OCI-LY7 (cell line): ENCODE measurements at regions not wholly inside any gene's neighbourhood (a gene's known extent, or its start where the extent isn't known, plus 50 kb on each side); places are given as distances from the start of the nearest gene placed in this dataset.

ENCODE experiments used
- BruUV-seq: library from RNA; stranded (reverse); fragments of 400-500 nt; replicated peaks from 2 replicates; lab custom pipeline; 2021; lab: Mats Ljungman, UMichigan
- CTCF ChIA-PET: fragments of 300-600 bp; sonication (Branson Sonifier 250); formaldehyde crosslinking; loops from one replicate; lab custom pipeline; 2022; ENCODE audit warnings: antibody characterized with exemption; ENCODE audit not compliant: unreplicated experiment; lab: Charles Lee
- POLR2A ChIA-PET: fragments of 300-600 bp; sonication (Branson Sonifier 250); formaldehyde crosslinking; loops from one replicate; lab custom pipeline; 2022; ENCODE audit warnings: antibody characterized with exemption; lab: Charles Lee
- DNase-seq: peaks from one replicate; pipeline ENCODE4 v3.0.0-alpha.2; 2015; ENCODE audit warnings: low spot score
- H2AFZ ChIP-seq: fragments of 200-600 bp; sonication (generic), shearing (Covaris generic); 2 replicates; pipeline ENCODE4 v1.6.1; 2014; ENCODE audit warnings: mild to moderate bottlenecking, antibody characterized with exemption, low read length, moderate library complexity
- H3K27ac ChIP-seq: fragments of 200-600 bp; sonication (generic); 2 replicates; pipeline ENCODE4 v1.5.1; 2014; ENCODE audit warnings: mixed run types, low read depth, mild to moderate bottlenecking, moderate library complexity, low read length, inconsistent platforms; ENCODE audit not compliant: poor library complexity, severe bottlenecking
- H3K36me3 ChIP-seq: fragments of 200-600 bp; sonication (generic); 2 replicates; pipeline ENCODE4 v1.6.1; 2014; ENCODE audit warnings: mild to moderate bottlenecking, antibody characterized with exemption, low read length, moderate library complexity, mixed read lengths; ENCODE audit not compliant: insufficient read depth
- H3K4me1 ChIP-seq: fragments of 200-600 bp; sonication (generic); 2 replicates; pipeline ENCODE4 v1.5.1; 2014; ENCODE audit warnings: mild to moderate bottlenecking, low read length; ENCODE audit not compliant: insufficient read depth, poor library complexity, severe bottlenecking
- H3K4me2 ChIP-seq: fragments of 200-600 bp; sonication (generic); 2 replicates; pipeline ENCODE4 v1.6.1; 2014; ENCODE audit warnings: mild to moderate bottlenecking, low read length
- H3K4me3 ChIP-seq: fragments of 200-600 bp; sonication (generic); 2 replicates; pipeline ENCODE4 v1.5.1; 2014; ENCODE audit warnings: mild to moderate bottlenecking, low read depth, low read length; ENCODE audit not compliant: poor library complexity, severe bottlenecking
- H3K79me2 ChIP-seq: fragments of 200-600 bp; sonication (generic); 2 replicates; pipeline ENCODE4 v1.6.1; 2016; ENCODE audit warnings: low read depth, mild to moderate bottlenecking, low read length, moderate library complexity, mixed read lengths; ENCODE audit not compliant: insufficient read depth
- H3K9me2 ChIP-seq: fragments of 200-600 bp; sonication (generic); 2 replicates; pipeline ENCODE4 v1.6.1; 2016; ENCODE audit warnings: mild to moderate bottlenecking, low read length, mixed read lengths; ENCODE audit not compliant: insufficient read depth
- H3K9me3 ChIP-seq: fragments of 200-600 bp; sonication (generic); 2 replicates; pipeline ENCODE4 v1.6.1; 2014; ENCODE audit warnings: mild to moderate bottlenecking, mixed run types, low read length, mixed read lengths
- H4K20me1 ChIP-seq: fragments of 200-600 bp; sonication (generic); 2 replicates; pipeline ENCODE4 v1.6.1; 2014; ENCODE audit warnings: mild to moderate bottlenecking, antibody characterized with exemption, low read length, moderate library complexity, mixed read lengths; ENCODE audit not compliant: insufficient read depth
- EZH2phosphoT487 ChIP-seq: fragments of 200-600 bp; sonication (generic); IDR thresholded peaks from 2 replicates; pipeline ENCODE4 v1.6.1; 2018; ENCODE audit warnings: low read depth, borderline replicate concordance, mild to moderate bottlenecking, mixed run types, antibody characterized with exemption, low read length, moderate library complexity, mixed read lengths
- intact Hi-C: fragments of 100-400 bp; cut with micrococcal nuclease; formaldehyde crosslinking; loops from one replicate; pipeline ENCODE4 v1.10.0; 2022; ENCODE audit not compliant: unreplicated experiment
- TF ChIP-seq, protein P1 (sequence below): fragments of 200-600 bp; sonication (generic); conservative IDR thresholded peaks from 2 replicates; pipeline ENCODE4 v1.5.1; 2014; ENCODE audit warnings: mild to moderate bottlenecking, antibody characterized with exemption, low read length, moderate library complexity, mixed read lengths

DNA sequence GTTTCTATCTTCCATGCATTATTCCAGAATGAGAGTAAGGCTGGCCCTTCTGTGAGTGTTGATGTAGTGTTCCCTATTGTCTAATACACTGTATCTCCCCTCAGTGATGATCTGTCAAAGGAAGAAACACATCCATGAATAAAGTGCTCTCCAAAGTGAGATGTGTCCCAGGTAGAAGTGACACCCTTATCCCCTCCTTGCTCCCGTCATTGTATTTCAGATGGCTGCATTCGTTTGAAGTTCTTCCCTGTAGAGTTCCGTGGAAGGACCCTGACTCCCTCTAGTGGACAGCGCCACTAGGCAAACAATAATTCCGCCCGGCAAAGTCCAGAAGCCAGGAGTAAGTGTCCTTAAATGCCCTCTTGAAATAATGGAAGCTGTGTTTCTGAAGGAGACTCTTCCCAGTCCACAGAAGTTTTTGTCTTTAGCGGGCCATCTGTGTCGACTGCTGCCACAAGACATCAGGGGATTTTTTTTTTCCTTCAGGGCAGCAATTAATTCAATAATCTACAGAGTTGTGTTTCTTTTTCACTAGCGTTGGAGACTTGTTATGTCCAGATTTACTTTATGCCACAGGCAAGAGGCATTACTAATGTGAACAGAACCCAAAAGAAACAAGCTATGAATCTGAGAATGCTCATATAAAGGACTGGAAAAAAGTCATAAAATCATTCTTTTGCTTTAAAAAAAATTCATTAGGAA lies 64.6 kb downstream of the THNSL1 start:
- Histone ChIP-seq H3K4me2 (no peak overlapping the region), H4K20me1 (no peaks in the 10 kb centered on the region)

DNA sequence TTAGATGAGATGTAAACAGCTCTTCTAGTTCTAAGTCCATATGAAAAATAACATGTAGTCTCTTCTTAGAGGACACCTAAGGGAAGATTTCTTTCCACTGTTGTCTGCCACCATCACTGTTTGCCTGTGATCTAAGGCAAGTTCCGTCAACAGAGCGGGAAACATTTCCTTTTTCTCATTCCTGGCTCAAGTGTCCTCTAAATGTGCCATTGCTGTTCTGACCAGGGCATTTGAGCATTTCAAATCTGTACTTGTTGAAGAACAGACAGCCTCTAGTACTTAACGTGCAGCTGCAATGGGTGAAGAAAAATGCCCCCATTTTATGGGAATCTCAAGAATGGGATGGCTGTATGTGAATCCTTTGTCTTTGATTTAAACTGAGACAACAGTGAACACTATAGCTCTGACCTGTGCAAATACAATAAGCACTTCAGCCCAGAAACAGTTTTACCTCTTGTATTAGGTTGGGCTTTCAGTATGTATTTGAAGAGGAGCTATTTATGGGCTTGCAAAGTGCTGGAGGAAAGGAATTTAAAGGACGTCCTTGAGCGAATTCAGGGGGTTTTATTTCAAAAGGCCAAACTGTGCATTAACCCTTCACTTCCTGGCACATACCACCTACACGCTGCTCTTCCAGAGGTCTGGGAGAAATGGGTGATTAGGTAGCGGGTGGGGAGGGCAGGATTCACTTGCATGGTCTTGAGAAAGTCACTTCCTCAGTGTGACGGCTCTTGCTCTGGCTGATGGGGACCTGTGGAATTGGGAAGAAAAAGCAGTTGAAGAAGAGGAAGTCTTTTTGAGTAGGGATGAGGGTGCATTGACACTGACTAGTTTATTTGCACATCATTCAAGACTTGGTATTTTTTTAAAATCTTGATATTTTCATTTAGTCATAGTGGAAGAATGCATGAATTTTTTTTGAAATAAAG lies 66.1 kb downstream of the THNSL1 start:
- H3K79me2 ChIP-seq = no peaks in the 10 kb centered on the region
- no peak overlapping the region for H2AFZ ChIP-seq
- no peak overlapping the region for H3K27ac ChIP-seq
- no peak for TF ChIP-seq EZH2phosphoT487
- TF ChIP-seq, protein P1, sequence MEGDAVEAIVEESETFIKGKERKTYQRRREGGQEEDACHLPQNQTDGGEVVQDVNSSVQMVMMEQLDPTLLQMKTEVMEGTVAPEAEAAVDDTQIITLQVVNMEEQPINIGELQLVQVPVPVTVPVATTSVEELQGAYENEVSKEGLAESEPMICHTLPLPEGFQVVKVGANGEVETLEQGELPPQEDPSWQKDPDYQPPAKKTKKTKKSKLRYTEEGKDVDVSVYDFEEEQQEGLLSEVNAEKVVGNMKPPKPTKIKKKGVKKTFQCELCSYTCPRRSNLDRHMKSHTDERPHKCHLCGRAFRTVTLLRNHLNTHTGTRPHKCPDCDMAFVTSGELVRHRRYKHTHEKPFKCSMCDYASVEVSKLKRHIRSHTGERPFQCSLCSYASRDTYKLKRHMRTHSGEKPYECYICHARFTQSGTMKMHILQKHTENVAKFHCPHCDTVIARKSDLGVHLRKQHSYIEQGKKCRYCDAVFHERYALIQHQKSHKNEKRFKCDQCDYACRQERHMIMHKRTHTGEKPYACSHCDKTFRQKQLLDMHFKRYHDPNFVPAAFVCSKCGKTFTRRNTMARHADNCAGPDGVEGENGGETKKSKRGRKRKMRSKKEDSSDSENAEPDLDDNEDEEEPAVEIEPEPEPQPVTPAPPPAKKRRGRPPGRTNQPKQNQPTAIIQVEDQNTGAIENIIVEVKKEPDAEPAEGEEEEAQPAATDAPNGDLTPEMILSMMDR = no peak
- H3K4me2 ChIP-seq = no peak overlapping the region
- H3K9me2 ChIP-seq = no peaks in the 10 kb centered on the region
- BruUV-seq = no TSS peak
- intact Hi-C loops = no loop called here
- no peaks in the 10 kb centered on the region for H3K4me1 ChIP-seq
- POLR2A ChIA-PET = no interaction called here
- H3K4me3 ChIP-seq = no peak overlapping the region
- no peaks in the 10 kb centered on the region for H3K9me3 ChIP-seq
- no peaks in the 10 kb centered on the region for H4K20me1 ChIP-seq
- CTCF ChIA-PET = no interaction called here
- no peak for DNase-seq
- no peaks in the 10 kb centered on the region for H3K36me3 ChIP-seq

More for the DNA sequence above, 64.6 kb downstream of the THNSL1 start:
- H3K9me2 ChIP-seq = no peaks in the 10 kb centered on the region
- peak; percentile 59 for DNase-seq
- TF ChIP-seq, protein P1 = peak; percentile 94
- TF ChIP-seq EZH2phosphoT487 = no peak
- H3K4me1 ChIP-seq = no peaks in the 10 kb centered on the region
- H3K36me3 ChIP-seq = no peaks in the 10 kb centered on the region
- no peak overlapping the region for H3K4me3 ChIP-seq
- ChIA-PET POLR2A (no interaction called here), CTCF (no interaction called here)
- H3K79me2 ChIP-seq = no peaks in the 10 kb centered on the region
- H3K27ac ChIP-seq = no peak overlapping the region
- intact Hi-C loops = loop anchor here (2.0 kb wide), 1 partner anchor 438 kb away; no protein-coding TSS in a partner anchor
- no peak overlapping the region for H2AFZ ChIP-seq
- BruUV-seq = no TSS peak
- H3K9me3 ChIP-seq = no peaks in the 10 kb centered on the region
